ENCODE measurements at regions not wholly inside any gene's neighbourhood (a gene's known extent, or its start where the extent isn't known, plus 50 kb on each side); places are given as distances from the start of the nearest gene placed in this dataset.

GRCh38 chr6:10256113-10256690 is 158.7 kb downstream of the TFAP2A start:
- Histone ChIP-seq H3K27me3 (ENCODE audit: control insufficient read depth in 2 of 2, insufficient read depth in 2 of 2, low read length in 2 of 2) (no peaks in the 10 kb centered on the region), H3K36me3 (ENCODE audit: control insufficient read depth in 2 of 3, insufficient read depth in 3 of 3, low read length in 3 of 3) (no peaks in the 10 kb centered on the region), H3K4me3 (ENCODE audit: low read length) (no peak overlapping the region), H3K4me1 (ENCODE audit: control insufficient read depth in 2 of 2, insufficient read depth in 2 of 2, low read length in 2 of 2) (no peaks in the 10 kb centered on the region), H3K9me3 (ENCODE audit: control insufficient read depth in 2 of 3, low read length in 3 of 3) (no peaks in the 10 kb centered on the region), H3K27ac (ENCODE audit: low read depth, low read length) (no peak overlapping the region)
- intact Hi-C loops (cut with micrococcal nuclease): loop anchor here in 1 of 2 donors (5.0 kb wide), 1 partner anchor 171 kb away; no protein-coding TSS in a partner anchor
- Mint-ChIP-seq H3K27ac (no peak overlapping the region), H3K9me3 (peaks cover 0 to 16% (median 4%) of the 10 kb centered on the region in 11 donors), H3K27me3 (peaks cover 0 to 20% (median 17%) of the 10 kb centered on the region in 5 donors), H3K4me3 (no peak overlapping the region), H3K36me3 (no peaks in the 10 kb centered on the region), H3K4me1 (no peaks in the 10 kb centered on the region)
- ChIA-PET CTCF (no interaction called here), POLR2A (no interaction called here)
- DNase-seq (no peak), ATAC-seq (no peak)

- no peaks in the 10 kb centered on the region for H3K4me1 ChIP-seq (ENCODE audit: control insufficient read depth in 2 of 2, insufficient read depth in 2 of 2, low read length in 2 of 2)
- no peak for ATAC-seq
- peaks cover 0 to 6% (median 0%) of the 10 kb centered on the region in 11 donors for H3K9me3 Mint-ChIP-seq
Observed at GRCh38 chr6:10250655-10251220, 164.1 kb downstream of the TFAP2A start.

DNA sequence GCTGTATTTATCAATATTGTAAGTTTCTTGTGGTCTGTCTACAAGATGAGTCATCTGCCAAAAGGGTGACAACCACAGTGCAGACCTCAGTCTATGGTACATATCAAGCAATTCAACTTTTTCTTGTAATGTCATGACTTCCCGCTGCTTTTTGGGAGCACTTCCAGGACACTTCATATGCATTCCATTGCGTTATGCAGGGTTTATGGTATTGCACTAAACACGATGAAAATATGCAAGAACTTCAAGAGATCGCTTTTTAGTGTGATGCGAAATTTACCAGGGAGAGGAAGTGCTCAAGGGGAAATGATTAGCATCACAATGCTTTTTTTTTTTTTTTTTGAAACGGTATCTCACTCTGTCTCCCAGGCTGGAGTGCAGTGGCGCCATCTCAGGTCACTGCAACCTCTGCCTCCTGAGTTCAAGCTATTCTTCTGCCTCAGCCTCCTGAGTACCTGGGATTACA is 166.5 kb downstream of the TFAP2A start:
- Histone ChIP-seq H3K9me3 (ENCODE audit: control insufficient read depth in 2 of 3, low read length in 3 of 3) (no peaks in the 10 kb centered on the region), H3K27me3 (ENCODE audit: control insufficient read depth in 2 of 2, insufficient read depth in 2 of 2, low read length in 2 of 2) (no peaks in the 10 kb centered on the region), H3K4me1 (ENCODE audit: control insufficient read depth in 2 of 2, insufficient read depth in 2 of 2, low read length in 2 of 2) (no peaks in the 10 kb centered on the region), H3K36me3 (ENCODE audit: control insufficient read depth in 2 of 3, insufficient read depth in 3 of 3, low read length in 3 of 3) (no peaks in the 10 kb centered on the region), H3K27ac (ENCODE audit: low read depth, low read length) (no peak overlapping the region), H3K4me3 (ENCODE audit: low read length) (no peak overlapping the region)
- H3K27ac Mint-ChIP-seq: no peak overlapping the region
- intact Hi-C loops (cut with micrococcal nuclease): no loop called here
- DNase-seq (no peak), ATAC-seq (no peak)
- H3K36me3 Mint-ChIP-seq: no peaks in the 10 kb centered on the region
- peaks cover 0 to 6% (median 0%) of the 10 kb centered on the region in 11 donors for H3K9me3 Mint-ChIP-seq
- ChIA-PET POLR2A (no interaction called here), CTCF (no interaction called here)
- H3K4me3 Mint-ChIP-seq: no peak overlapping the region
- no peaks in the 10 kb centered on the region for H3K4me1 Mint-ChIP-seq
- H3K27me3 Mint-ChIP-seq: peaks cover 0 to 32% (median 23%) of the 10 kb centered on the region in 5 donors

More at GRCh38 chr6:10250655-10251220, 164.1 kb downstream of the TFAP2A start:
- POLR2A ChIA-PET: no interaction called here
- Mint-ChIP-seq H3K4me1 (no peaks in the 10 kb centered on the region), H3K36me3 (no peaks in the 10 kb centered on the region), H3K27me3 (peaks cover 0 to 32% (median 23%) of the 10 kb centered on the region in 5 donors), H3K27ac (no peak overlapping the region), H3K4me3 (no peak overlapping the region)
- Histone ChIP-seq H3K27ac (ENCODE audit: low read depth, low read length) (no peak overlapping the region), H3K4me3 (ENCODE audit: low read length) (no peak overlapping the region), H3K36me3 (ENCODE audit: control insufficient read depth in 2 of 3, insufficient read depth in 3 of 3, low read length in 3 of 3) (no peaks in the 10 kb centered on the region), H3K9me3 (ENCODE audit: control insufficient read depth in 2 of 3, low read length in 3 of 3) (no peaks in the 10 kb centered on the region), H3K27me3 (ENCODE audit: control insufficient read depth in 2 of 2, insufficient read depth in 2 of 2, low read length in 2 of 2) (no peaks in the 10 kb centered on the region)
- CTCF ChIA-PET: no interaction called here
- intact Hi-C loops (cut with micrococcal nuclease): no loop called here
- no peak for DNase-seq

- Histone ChIP-seq H3K36me3 (ENCODE audit: control insufficient read depth in 2 of 3, insufficient read depth in 3 of 3, low read length in 3 of 3) (no peaks in the 10 kb centered on the region), H3K4me3 (ENCODE audit: low read length) (no peak overlapping the region), H3K4me1 (ENCODE audit: control insufficient read depth in 2 of 2, insufficient read depth in 2 of 2, low read length in 2 of 2) (no peaks in the 10 kb centered on the region), H3K27ac (ENCODE audit: low read depth, low read length) (no peak overlapping the region), H3K9me3 (ENCODE audit: control insufficient read depth in 2 of 3, low read length in 3 of 3) (no peaks in the 10 kb centered on the region), H3K27me3 (ENCODE audit: control insufficient read depth in 2 of 2, insufficient read depth in 2 of 2, low read length in 2 of 2) (no peaks in the 10 kb centered on the region)
- ATAC-seq (no peak), DNase-seq (no peak)
- Mint-ChIP-seq H3K9me3 (peaks cover 0 to 5% (median 0%) of the 10 kb centered on the region in 11 donors), H3K4me1 (no peaks in the 10 kb centered on the region), H3K27ac (no peak overlapping the region), H3K27me3 (peaks cover 0 to 14% (median 0%) of the 10 kb centered on the region in 5 donors), H3K4me3 (no peak overlapping the region), H3K36me3 (no peaks in the 10 kb centered on the region)
- ChIA-PET CTCF (no interaction called here), POLR2A (no interaction called here)
- intact Hi-C loops (cut with micrococcal nuclease): no loop called here
Observed at GRCh38 chr6:10237298-10238038, 177.4 kb downstream of the TFAP2A start.

GRCh38 chr6:10235344-10235743 is 179.5 kb downstream of the TFAP2A start:
- Histone ChIP-seq H3K4me1 (ENCODE audit: control insufficient read depth in 2 of 2, insufficient read depth in 2 of 2, low read length in 2 of 2) (no peaks in the 10 kb centered on the region), H3K4me3 (ENCODE audit: low read length) (no peak overlapping the region), H3K36me3 (ENCODE audit: control insufficient read depth in 2 of 3, insufficient read depth in 3 of 3, low read length in 3 of 3) (no peaks in the 10 kb centered on the region), H3K9me3 (ENCODE audit: control insufficient read depth in 2 of 3, low read length in 3 of 3) (no peaks in the 10 kb centered on the region), H3K27ac (ENCODE audit: low read depth, low read length) (no peak overlapping the region), H3K27me3 (ENCODE audit: control insufficient read depth in 2 of 2, insufficient read depth in 2 of 2, low read length in 2 of 2) (no peaks in the 10 kb centered on the region)
- POLR2A ChIA-PET: no interaction called here
- Mint-ChIP-seq H3K4me3 (no peak overlapping the region), H3K27me3 (peaks cover 0 to 7% (median 0%) of the 10 kb centered on the region in 5 donors), H3K4me1 (no peaks in the 10 kb centered on the region), H3K36me3 (no peaks in the 10 kb centered on the region), H3K9me3 (peaks cover 0 to 6% (median 0%) of the 10 kb centered on the region in 11 donors), H3K27ac (no peak overlapping the region)
- intact Hi-C loops (cut with micrococcal nuclease): no loop called here
- no peak for ATAC-seq
- DNase-seq: no peak
- CTCF ChIA-PET: interaction anchor here (0.6 kb wide), 1 partner anchor 398 kb away, joined by 4 read pairs; no protein-coding TSS in a partner anchor

DNA sequence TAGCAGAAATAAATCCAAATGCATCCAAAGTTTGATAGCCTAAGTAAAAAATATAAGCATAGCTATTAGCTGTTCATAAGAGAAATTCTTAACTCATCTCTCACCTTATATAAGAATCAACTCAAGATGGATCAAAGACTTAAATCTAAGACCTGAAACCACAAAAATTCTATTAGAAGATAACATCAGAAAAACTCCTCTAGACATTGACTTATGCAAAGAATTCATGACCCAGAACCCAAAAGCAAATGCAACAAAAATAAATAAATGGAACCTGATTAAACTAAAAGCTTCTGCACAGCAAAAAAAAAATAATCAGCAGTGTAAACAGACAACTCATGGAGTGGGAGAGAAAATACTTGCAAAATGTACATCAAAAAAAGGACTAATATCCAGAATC is 184.3 kb downstream of the TFAP2A start:
- DNase-seq (no peak), ATAC-seq (no peak)
- no peak overlapping the region for H3K4me3 Mint-ChIP-seq
- intact Hi-C loops (cut with micrococcal nuclease): no loop called here
- H3K4me3 ChIP-seq (ENCODE audit: low read length): no peak overlapping the region
- H3K27ac Mint-ChIP-seq: no peak overlapping the region
- peaks cover 0 to 3% (median 0%) of the 10 kb centered on the region in 5 donors for H3K36me3 Mint-ChIP-seq
- H3K27me3 Mint-ChIP-seq: peaks cover 0 to 9% (median 0%) of the 10 kb centered on the region in 5 donors
- H3K9me3 Mint-ChIP-seq: peaks cover 3 to 26% (median 12%) of the 10 kb centered on the region in 11 donors
- no peaks in the 10 kb centered on the region for H3K27me3 ChIP-seq (ENCODE audit: control insufficient read depth in 2 of 2, insufficient read depth in 2 of 2, low read length in 2 of 2)
- ChIA-PET POLR2A (no interaction called here), CTCF (no interaction called here)
- no peaks in the 10 kb centered on the region for H3K36me3 ChIP-seq (ENCODE audit: control insufficient read depth in 2 of 3, insufficient read depth in 3 of 3, low read length in 3 of 3)
- H3K27ac ChIP-seq (ENCODE audit: low read depth, low read length): no peak overlapping the region
- no peaks in the 10 kb centered on the region for H3K9me3 ChIP-seq (ENCODE audit: control insufficient read depth in 2 of 3, low read length in 3 of 3)
- no peaks in the 10 kb centered on the region for H3K4me1 ChIP-seq (ENCODE audit: control insufficient read depth in 2 of 2, insufficient read depth in 2 of 2, low read length in 2 of 2)
- no peaks in the 10 kb centered on the region for H3K4me1 Mint-ChIP-seq
